ENCODE measurements at regions not wholly inside any gene's neighbourhood (a gene's known extent, or its start where the extent isn't known, plus 50 kb on each side); places are given as distances from the start of the nearest gene placed in this dataset.
"Not testable (repeated sequence)": the region's sequence is repeated elsewhere in the genome, so short reads cannot be mapped to it uniquely, and the experiment has no call there.

GRCh38 chrX:90524383-90524968, 602.8 kb downstream of the TGIF2LX start:
- H3K9me3 Mint-ChIP-seq; H3K4me3 Mint-ChIP-seq; H3K4me1 Mint-ChIP-seq; H3K36me3 ChIP-seq (ENCODE audit: control insufficient read depth, insufficient read depth, low read length); H3K27me3 Mint-ChIP-seq (ENCODE audit: insufficient read depth); DNase-seq; H3K27me3 ChIP-seq (ENCODE audit: control insufficient read depth, insufficient read depth, low read length, poor library complexity, severe bottlenecking); H3K36me3 Mint-ChIP-seq (ENCODE audit: low read depth); H3K9me3 ChIP-seq (ENCODE audit: control insufficient read depth, low read length); H3K4me3 ChIP-seq (ENCODE audit: low read length); H3K9ac ChIP-seq (ENCODE audit: extremely low read depth, low read length, poor library complexity, severe bottlenecking); H3K27ac ChIP-seq (ENCODE audit: low read depth, low read length); H3K4me1 ChIP-seq (ENCODE audit: control insufficient read depth, insufficient read depth, low read length): not testable (repeated sequence)
- H3K27ac Mint-ChIP-seq, result peak overlapping the region; percentile 58
- WGBS, 2 experiments (ENCODE audit: insufficient coverage in 1 of 2, insufficient read length in 1 of 2), result 10% methylated on average over 1 of the region's 2 CpGs; no CpG with 5 or more reads in 1 of the 2 experiments

All from endodermal cell (in vitro differentiated cells).